HCT116 (cell line): ENCODE measurements at regions not wholly inside any gene's neighbourhood (a gene's known extent, or its start where the extent isn't known, plus 50 kb on each side); places are given as distances from the start of the nearest gene placed in this dataset.

Experiments
- ATAC-seq: fragments of 200-7000 bp; cut with Tn5 transposase; 2 replicates; pipeline ENCODE4 v1.9.1; 2020; ENCODE audit warnings: mild to moderate bottlenecking, moderate library complexity
- BruUV-seq: library from RNA; stranded (reverse); fragments of 400-500 nt; replicated peaks from 2 replicates; lab custom pipeline; 2021; lab: Mats Ljungman, UMichigan
- CTCF ChIA-PET: fragments of 300-600 bp; sonication (Branson Sonifier 250); formaldehyde crosslinking; loops from one replicate; lab custom pipeline; 2021; ENCODE audit warnings: antibody characterized with exemption; lab: Charles Lee
- POLR2A ChIA-PET: fragments of 300-600, 350-600 bp; sonication (Branson Sonifier 250); formaldehyde crosslinking; loops from one replicate; lab custom pipeline; 2021; ENCODE audit warnings: antibody characterized with exemption; lab: Charles Lee
- RAD21 ChIA-PET, 2 experiments: fragments of 300-600 bp; sonication (Branson Sonifier 250); formaldehyde crosslinking; loops; one replicate each; lab custom pipeline; 2023; ENCODE audit warnings: low total read pairs in 2 of 2; ENCODE audit not compliant: uncharacterized antibody in 2 of 2, unreplicated experiment in 2 of 2, low non-redundant PET in 1 of 2; lab: Charles Lee
- DNase-seq: peaks from one replicate; pipeline ENCODE4 v3.0.0-alpha.2; 2010; ENCODE audit warnings: low read depth, low spot score
- H2AFZ ChIP-seq: fragments of 200-600 bp; shearing (Covaris generic), sonication (generic); 2 replicates; pipeline ENCODE4 v1.6.1; 2017; ENCODE audit warnings: low read depth, mixed run types, mixed read lengths, antibody characterized with exemption, low read length; ENCODE audit not compliant: poor library complexity, severe bottlenecking
- H3K27ac ChIP-seq: 2 replicates; pipeline ENCODE4 v1.5.1; 2012; ENCODE audit warnings: low read depth, low read length
- H3K27me3 ChIP-seq: fragments of 200-600 bp; sonication (generic); 2 replicates; pipeline ENCODE4 v1.6.1; 2016; ENCODE audit warnings: mixed run types, low read length, mixed read lengths; ENCODE audit not compliant: insufficient read depth
- H3K36me3 ChIP-seq, 2 experiments: fragments of 200-500 bp in 1 of 2; fragments of 200-600 bp in 1 of 2; sonication (Bioruptor generic) in 1 of 2; sonication (generic) in 1 of 2; 2 replicates each; pipeline versions ENCODE4 v1.5.1 to v1.6.1; 2014 to 2016; ENCODE audit warnings: low read length in 2 of 2, inconsistent platforms in 1 of 2, mixed read lengths in 1 of 2, mixed run types in 1 of 2; ENCODE audit not compliant: insufficient read depth in 2 of 2, control insufficient read depth in 1 of 2
- H3K4me1 ChIP-seq, 2 experiments: fragments of 200-600 bp in 1 of 2; sonication (generic) in 1 of 2; 2 replicates each; pipeline versions ENCODE4 v1.5.1 to v1.6.1; 2012 to 2017; ENCODE audit warnings: low read length in 2 of 2, inconsistent platforms in 1 of 2, mild to moderate bottlenecking in 1 of 2, mixed read lengths in 1 of 2, mixed run types in 1 of 2, moderate library complexity in 1 of 2; ENCODE audit not compliant: insufficient read depth in 2 of 2, control insufficient read depth in 1 of 2
- H3K4me2 ChIP-seq: fragments of 200-600 bp; sonication (generic); 2 replicates; pipeline ENCODE4 v1.6.1; 2017; ENCODE audit warnings: mixed run types, low read length, mixed read lengths
- H3K4me3 ChIP-seq, 2 experiments: fragments of 200-600 bp in 1 of 2; sonication (generic) in 1 of 2; replicated peaks in 1 of 2; 2 replicates each; pipeline ENCODE4 v1.5.1; 2011 to 2016; ENCODE audit warnings: low read length in 2 of 2, control low read depth in 1 of 2, low read depth in 1 of 2, mild to moderate bottlenecking in 1 of 2, mixed read lengths in 1 of 2, mixed run types in 1 of 2
- H3K79me2 ChIP-seq: fragments of 200-600 bp; sonication (generic); 2 replicates; pipeline ENCODE4 v1.6.1; 2017; ENCODE audit warnings: mild to moderate bottlenecking, mixed run types, low read length, moderate library complexity, mixed read lengths; ENCODE audit not compliant: insufficient read depth
- H3K9ac ChIP-seq: fragments of 200-600 bp; sonication (generic); 2 replicates; pipeline ENCODE4 v1.6.1; 2016; ENCODE audit warnings: low read length, mixed read lengths
- H3K9me2 ChIP-seq: fragments of 200-600 bp; sonication (generic), shearing (Covaris generic); 2 replicates; pipeline ENCODE4 v1.6.1; 2017; ENCODE audit warnings: mixed run types, mild to moderate bottlenecking, moderate library complexity; ENCODE audit not compliant: insufficient read depth
- H3K9me3 ChIP-seq, 2 experiments: fragments of 200-500 bp in 1 of 2; fragments of 200-600 bp in 1 of 2; sonication (Bioruptor generic) in 1 of 2; sonication (generic) in 1 of 2; 2 replicates each; pipeline ENCODE4 v1.6.1; 2014 to 2017; ENCODE audit warnings: low read length in 2 of 2, mixed read lengths in 2 of 2, inconsistent platforms in 1 of 2, low read depth in 1 of 2, mild to moderate bottlenecking in 1 of 2, mixed run types in 1 of 2, moderate library complexity in 1 of 2; ENCODE audit not compliant: control insufficient read depth in 1 of 2, insufficient read depth in 1 of 2
- H4K20me1 ChIP-seq: fragments of 200-600 bp; sonication (generic), shearing (Covaris generic); 2 replicates; pipeline ENCODE4 v1.6.1; 2017; ENCODE audit warnings: mixed run types, mild to moderate bottlenecking, moderate library complexity; ENCODE audit not compliant: insufficient read depth
- ATF3 ChIP-seq: IDR thresholded peaks from 2 replicates; pipeline ENCODE4 v1.6.1; 2012
- CBX3 ChIP-seq: IDR thresholded peaks from 2 replicates; pipeline ENCODE4 v1.6.1; 2012; ENCODE audit warnings: low read depth
- CEBPB ChIP-seq: IDR thresholded peaks from 2 replicates; pipeline ENCODE4 v1.6.1; 2012; ENCODE audit warnings: low read depth
- CTCF ChIP-seq, 3 experiments: fragments of 200-600 bp in 1 of 3; sonication (generic) in 1 of 3; IDR thresholded peaks in 2 of 3; conservative IDR thresholded peaks in 1 of 3; 2 replicates each; pipeline ENCODE4 v1.5.1; 2012 to 2017; ENCODE audit warnings: low read depth in 2 of 3, low read length in 2 of 3, antibody characterized with exemption in 1 of 3, borderline replicate concordance in 1 of 3, control low read depth in 1 of 3, mild to moderate bottlenecking in 1 of 3, mixed read lengths in 1 of 3, mixed run types in 1 of 3, moderate library complexity in 1 of 3; ENCODE audit not compliant: insufficient read depth in 1 of 3
- EGR1 ChIP-seq: IDR thresholded peaks from 2 replicates; pipeline ENCODE4 v1.6.1; 2012; ENCODE audit warnings: low read depth
- EZH2phosphoT487 ChIP-seq: fragments of 200-600 bp; IDR thresholded peaks from 2 replicates; pipeline ENCODE4 v1.6.1; 2018; ENCODE audit warnings: antibody characterized with exemption, borderline replicate concordance
- FOSL1 ChIP-seq: IDR thresholded peaks from 2 replicates; pipeline ENCODE4 v1.6.1; 2012; ENCODE audit warnings: low read depth
- JUND ChIP-seq: IDR thresholded peaks from 2 replicates; pipeline ENCODE4 v1.6.1; 2012
- POLR2A ChIP-seq: IDR thresholded peaks from 2 replicates; pipeline ENCODE4 v1.7.0; 2011; ENCODE audit warnings: borderline replicate concordance; ENCODE audit not compliant: insufficient read depth, insufficient read length; ENCODE audit errors: extremely low read depth
- RAD21 ChIP-seq: IDR thresholded peaks from 2 replicates; pipeline ENCODE4 v1.6.1; 2012; ENCODE audit warnings: low read depth, mild to moderate bottlenecking
- REST ChIP-seq: IDR thresholded peaks from 2 replicates; pipeline ENCODE4 v1.6.1; 2012; ENCODE audit warnings: low read depth
- SIN3A ChIP-seq: IDR thresholded peaks from 2 replicates; pipeline ENCODE4 v1.6.1; 2012; ENCODE audit warnings: low read depth
- SP1 ChIP-seq: IDR thresholded peaks from 2 replicates; pipeline ENCODE4 v1.6.1; 2012; ENCODE audit warnings: low read depth
- SRF ChIP-seq: IDR thresholded peaks from 2 replicates; pipeline ENCODE4 v1.6.1; 2012; ENCODE audit warnings: low read depth
- YY1 ChIP-seq: IDR thresholded peaks from 2 replicates; pipeline ENCODE4 v1.6.1; 2011; ENCODE audit warnings: low read length, low read depth, moderate library complexity, mild to moderate bottlenecking; ENCODE audit not compliant: insufficient replicate concordance; ENCODE audit errors: extremely low read depth
- ZBTB33 ChIP-seq: IDR thresholded peaks from 2 replicates; pipeline ENCODE4 v1.6.1; 2011; ENCODE audit warnings: mild to moderate bottlenecking, low read length, moderate library complexity; ENCODE audit not compliant: insufficient replicate concordance; ENCODE audit errors: extremely low read depth
- ZFX ChIP-seq: fragments of 450-650 bp; IDR thresholded peaks from 2 replicates; pipeline ENCODE4 v1.6.1; 2017
- ZNF274 ChIP-seq: fragments of 200-500 bp; sonication (Bioruptor generic); IDR thresholded peaks from 2 replicates; pipeline ENCODE4 v1.6.1; 2014; ENCODE audit warnings: mild to moderate bottlenecking, low read depth, low read length, inconsistent platforms
- intact Hi-C: fragments of 100-400 bp; cut with micrococcal nuclease; formaldehyde crosslinking; loops from 2 replicates; pipeline ENCODE4 v1.10.0; 2022

GRCh38 chr13:78750735-78751134 is 91.8 kb upstream of the OBI1 start:
- TF ChIP-seq CBX3 (no peak), CEBPB (no peak), POLR2A (no peak), CTCF (IDR thresholded peaks at IDR 0.05 in 2 of 3, conservative IDR thresholded peaks at IDR 0.05 in 1 of 3; ENCODE audit: borderline replicate concordance in 1 of 3, insufficient read depth in 1 of 3, low read depth in 2 of 3, low read length in 2 of 3) (no peak), ATF3 (no peak), ZFX (no peak), EZH2phosphoT487 (no peak), EGR1 (no peak), SIN3A (no peak), JUND (no peak), ZBTB33 (no peak), SRF (no peak), FOSL1 (no peak), REST (no peak), RAD21 (no peak), ZNF274 (no peak), YY1 (no peak), SP1 (no peak)
- intact Hi-C loops = no loop called here

More at GRCh38 chr13:78750735-78751134, 91.8 kb upstream of the OBI1 start:
- BruUV-seq = no TSS peak
- Histone ChIP-seq H3K79me2 (no peaks in the 10 kb centered on the region), H3K36me3 (no peaks in the 10 kb centered on the region), H3K9ac (no peak overlapping the region), H2AFZ (no peak overlapping the region), H3K4me2 (no peak overlapping the region), H3K27ac (no peak overlapping the region), H3K4me3 (no peak overlapping the region), H3K4me1 (no peaks in the 10 kb centered on the region), H3K27me3 (peaks cover 33% of the 10 kb centered on the region), H3K9me2 (no peaks in the 10 kb centered on the region), H3K9me3 (no peaks in the 10 kb centered on the region), H4K20me1 (no peaks in the 10 kb centered on the region; the same call in 1 of the 2 replicates)
- ATAC-seq (no peak), DNase-seq (no peak)
- RAD21 ChIA-PET = no interaction called here
- CTCF ChIA-PET = no interaction called here
- POLR2A ChIA-PET = no interaction called here
